K562 (cell line): ENCODE measurements at regions not wholly inside any gene's neighbourhood (a gene's known extent, or its start where the extent isn't known, plus 50 kb on each side); places are given as distances from the start of the nearest gene placed in this dataset.

Experiments
- BACH1 ChIP-seq: fragments of 200-800 bp; sonication (Bioruptor generic); IDR thresholded peaks from 2 replicates; pipeline ENCODE4 v1.6.1; 2016; ENCODE audit warnings: missing genetic modification characterization, missing compliant biosample characterization
- HOMEZ ChIP-seq: fragments of 250-450 bp; sonication (Bioruptor Pico); IDR thresholded peaks from 2 replicates; pipeline ENCODE4 v1.4.0; 2020; ENCODE audit warnings: mild to moderate bottlenecking, moderate library complexity

DNA sequence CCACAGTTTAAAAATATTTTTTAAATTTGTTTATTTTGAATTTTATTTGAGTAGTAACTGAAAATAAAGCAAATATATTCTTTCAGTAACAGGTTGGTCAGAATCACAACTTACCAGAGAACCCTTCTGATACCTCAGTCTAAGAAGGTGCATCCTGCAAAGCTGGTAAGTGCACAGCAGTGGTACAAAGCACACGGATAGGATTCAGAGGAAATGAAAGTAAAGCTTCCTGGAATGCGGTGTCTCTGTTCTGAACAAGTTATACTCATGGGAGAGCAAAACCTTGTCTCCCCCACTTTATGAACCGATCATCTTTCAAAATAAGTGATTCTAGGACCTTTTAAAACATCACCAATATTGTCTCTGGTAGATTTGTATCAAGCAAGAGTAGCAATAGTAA is 398.3 kb downstream of the TMX3 start:
- TF ChIP-seq HOMEZ (CRISPR knock-in tag) (no peak), BACH1 (tag) (no peak)
